Activated gamma-delta T cell (primary cell): ENCODE measurements at regions not wholly inside any gene's neighbourhood (a gene's known extent, or its start where the extent isn't known, plus 50 kb on each side); places are given as distances from the start of the nearest gene placed in this dataset.

Experiments
- DNase-seq: peaks from one replicate; lab custom pipeline; 2025; lab: John Stamatoyannopoulos, UW

- no peak for DNase-seq
Measured at GRCh38 chr12:126582231-126582630, 1517.0 kb downstream of the AACS start.

- DNase-seq = no peak
Measured at GRCh38 chr12:126588586-126589249, 1523.5 kb downstream of the AACS start.

- no peak for DNase-seq
Measured at GRCh38 chr12:126591533-126591932, 1526.3 kb downstream of the AACS start.

GRCh38 chr12:126601184-126602170 is 1536.2 kb downstream of the AACS start:
- no peak for DNase-seq

GRCh38 chr12:126602612-126603011 is 1537.4 kb downstream of the AACS start:
- DNase-seq = no peak

GRCh38 chr12:126607157-126607556 is 1541.9 kb downstream of the AACS start:
- no peak for DNase-seq

- no peak for DNase-seq
Measured at GRCh38 chr12:126607867-126608266, 1542.6 kb downstream of the AACS start.

GRCh38 chr12:126608607-126609175 is 1543.5 kb downstream of the AACS start:
- DNase-seq = no peak

- no peak for DNase-seq
Measured at GRCh38 chr12:126616441-126616840, 1551.2 kb downstream of the AACS start.

- DNase-seq = no peak
Measured at GRCh38 chr12:126617312-126617711, 1552.1 kb downstream of the AACS start.

- no peak for DNase-seq
Measured at GRCh38 chr12:126627596-126627995, 1562.4 kb downstream of the AACS start.

GRCh38 chr12:126636821-126637220 is 1571.6 kb downstream of the AACS start:
- DNase-seq = no peak

- no peak for DNase-seq
Measured at GRCh38 chr12:126644236-126645020, 1579.2 kb downstream of the AACS start.

GRCh38 chr12:126648074-126648473 is 1582.8 kb downstream of the AACS start:
- DNase-seq = no peak

GRCh38 chr12:126651133-126651532 is 1585.9 kb downstream of the AACS start:
- DNase-seq = no peak

GRCh38 chr12:126663304-126664094 is 1598.3 kb downstream of the AACS start:
- DNase-seq = no peak

- no peak for DNase-seq
Measured at GRCh38 chr12:126667339-126667738, 1599.6 kb upstream of the TMEM132C start.

GRCh38 chr12:126668538-126668937 is 1598.4 kb upstream of the TMEM132C start:
- no peak for DNase-seq

- DNase-seq = no peak
Measured at GRCh38 chr12:126668961-126669360, 1598.0 kb upstream of the TMEM132C start.

GRCh38 chr12:126676434-126676833 is 1590.5 kb upstream of the TMEM132C start:
- DNase-seq = no peak

- no peak for DNase-seq
Measured at GRCh38 chr12:126681676-126682075, 1585.3 kb upstream of the TMEM132C start.
